Glutamatergic neuron (in vitro differentiated cells): ENCODE measurements at regions not wholly inside any gene's neighbourhood (a gene's known extent, or its start where the extent isn't known, plus 50 kb on each side); places are given as distances from the start of the nearest gene placed in this dataset.
A peak's percentile ranks its signal among the peaks of the same experiment; 100 is the strongest.

Experiments used
- DNase-seq: peaks from one replicate; pipeline ENCODE4 v3.0.0; 2022
- H3K27ac Mint-ChIP-seq: one replicate; pipeline ENCODE4 v1.8.0; 2020; ENCODE audit warnings: mild to moderate bottlenecking, mixed read lengths, inconsistent platforms; ENCODE audit not compliant: unreplicated experiment
- H3K27me3 Mint-ChIP-seq: one replicate; pipeline ENCODE4 v1.8.0; 2020; ENCODE audit warnings: mild to moderate bottlenecking, moderate library complexity, mixed read lengths, inconsistent platforms; ENCODE audit not compliant: unreplicated experiment
- H3K36me3 Mint-ChIP-seq: one replicate; pipeline ENCODE4 v1.8.0; 2020; ENCODE audit warnings: mild to moderate bottlenecking, mixed read lengths, inconsistent platforms; ENCODE audit not compliant: unreplicated experiment
- H3K4me1 Mint-ChIP-seq: one replicate; pipeline ENCODE4 v1.8.0; 2020; ENCODE audit warnings: mild to moderate bottlenecking, low read depth, mixed read lengths, inconsistent platforms; ENCODE audit not compliant: unreplicated experiment
- H3K4me3 Mint-ChIP-seq: one replicate; pipeline ENCODE4 v1.8.0; 2020; ENCODE audit warnings: mild to moderate bottlenecking, mixed read lengths, inconsistent platforms; ENCODE audit not compliant: unreplicated experiment
- H3K9me3 Mint-ChIP-seq: one replicate; pipeline ENCODE4 v1.8.0; 2020; ENCODE audit warnings: mild to moderate bottlenecking, moderate library complexity, mixed read lengths, inconsistent platforms; ENCODE audit not compliant: unreplicated experiment
- TF ChIP-seq, protein P1 (sequence below): fragments of 200-600 bp; sonication (generic); IDR thresholded peaks from one replicate; pipeline ENCODE4 v1.5.0; 2021; ENCODE audit not compliant: partially characterized antibody, unreplicated experiment

DNA sequence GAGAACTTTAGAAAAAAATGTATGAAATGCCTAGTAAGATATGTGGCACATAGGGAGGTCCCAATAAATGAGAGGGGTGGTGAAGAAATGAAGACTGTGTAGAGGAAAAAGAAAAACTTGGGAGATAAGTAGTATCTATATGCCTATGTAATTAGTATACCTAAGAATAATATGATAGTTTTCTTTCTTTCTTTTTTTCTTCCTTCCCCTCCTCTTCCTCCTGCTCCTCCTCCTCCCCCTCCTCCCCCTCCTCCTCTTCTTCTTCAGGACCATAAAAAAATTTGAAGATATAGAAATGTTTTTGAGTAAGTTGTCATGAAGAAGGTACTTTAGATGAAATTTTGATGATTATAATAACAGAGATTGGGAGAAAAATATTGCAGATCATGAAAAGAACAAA, 857.4 kb downstream of the MAT2B start:
- H3K9me3 Mint-ChIP-seq, result peaks cover 2% of the 10 kb centered on the region
- no peaks in the 10 kb centered on the region for H3K27me3 Mint-ChIP-seq
- TF ChIP-seq, protein P1, sequence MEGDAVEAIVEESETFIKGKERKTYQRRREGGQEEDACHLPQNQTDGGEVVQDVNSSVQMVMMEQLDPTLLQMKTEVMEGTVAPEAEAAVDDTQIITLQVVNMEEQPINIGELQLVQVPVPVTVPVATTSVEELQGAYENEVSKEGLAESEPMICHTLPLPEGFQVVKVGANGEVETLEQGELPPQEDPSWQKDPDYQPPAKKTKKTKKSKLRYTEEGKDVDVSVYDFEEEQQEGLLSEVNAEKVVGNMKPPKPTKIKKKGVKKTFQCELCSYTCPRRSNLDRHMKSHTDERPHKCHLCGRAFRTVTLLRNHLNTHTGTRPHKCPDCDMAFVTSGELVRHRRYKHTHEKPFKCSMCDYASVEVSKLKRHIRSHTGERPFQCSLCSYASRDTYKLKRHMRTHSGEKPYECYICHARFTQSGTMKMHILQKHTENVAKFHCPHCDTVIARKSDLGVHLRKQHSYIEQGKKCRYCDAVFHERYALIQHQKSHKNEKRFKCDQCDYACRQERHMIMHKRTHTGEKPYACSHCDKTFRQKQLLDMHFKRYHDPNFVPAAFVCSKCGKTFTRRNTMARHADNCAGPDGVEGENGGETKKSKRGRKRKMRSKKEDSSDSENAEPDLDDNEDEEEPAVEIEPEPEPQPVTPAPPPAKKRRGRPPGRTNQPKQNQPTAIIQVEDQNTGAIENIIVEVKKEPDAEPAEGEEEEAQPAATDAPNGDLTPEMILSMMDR, result no peak

DNA sequence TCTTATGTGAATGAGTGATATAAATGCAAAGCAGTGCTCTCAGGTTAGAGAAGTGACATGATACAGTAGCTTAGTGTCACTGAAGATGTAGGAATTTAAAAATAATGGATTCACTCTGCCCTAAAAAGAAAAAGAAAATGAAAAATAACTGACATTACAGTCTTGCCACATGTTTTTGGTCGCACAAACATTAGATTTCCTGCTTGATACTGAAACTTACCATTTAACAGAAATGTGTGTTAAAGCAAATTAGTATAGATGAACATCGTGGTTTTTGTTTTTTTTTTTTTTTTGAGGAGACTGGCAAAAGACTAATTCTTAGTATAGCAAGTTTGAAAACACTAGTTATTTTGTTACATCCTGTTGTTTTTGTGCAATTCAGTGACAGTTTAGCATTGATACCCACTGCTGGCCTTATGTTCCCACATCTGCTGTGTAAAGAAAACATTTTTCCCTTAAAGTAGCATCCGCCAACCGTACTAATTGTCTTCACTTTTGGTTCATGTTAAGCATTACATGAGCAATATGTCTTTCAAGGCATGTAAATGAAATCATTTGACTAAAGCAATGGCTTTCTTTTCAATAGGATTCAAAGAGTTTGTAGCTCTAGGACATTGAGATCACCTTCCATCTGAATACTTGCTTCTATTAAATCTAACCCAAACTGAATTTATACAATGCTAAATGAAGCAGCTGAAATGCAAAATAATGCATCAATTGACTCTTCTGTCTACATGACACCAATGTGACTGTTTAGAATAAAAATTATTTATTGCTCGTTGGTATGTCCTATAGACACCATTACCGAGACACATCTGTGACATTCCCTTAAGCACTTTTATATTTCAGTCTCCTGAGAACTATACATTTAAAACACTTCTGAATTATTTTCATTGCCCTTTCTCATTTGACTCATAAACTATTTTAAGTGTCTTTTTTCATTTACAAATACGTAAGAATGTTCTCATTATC, 859.1 kb downstream of the MAT2B start:
- no peaks in the 10 kb centered on the region for H3K36me3 Mint-ChIP-seq
- no peak overlapping the region for H3K4me3 Mint-ChIP-seq
- peak overlapping the region; percentile 34 for H3K27ac Mint-ChIP-seq
- TF ChIP-seq, protein P1, result no peak
- H3K9me3 Mint-ChIP-seq, result peaks cover 2% of the 10 kb centered on the region
- DNase-seq, result no peak
- peaks cover 20% of the 10 kb centered on the region for H3K4me1 Mint-ChIP-seq
- no peaks in the 10 kb centered on the region for H3K27me3 Mint-ChIP-seq

More for the DNA sequence above, 857.4 kb downstream of the MAT2B start:
- Mint-ChIP-seq H3K36me3 (no peaks in the 10 kb centered on the region), H3K27ac (peak overlapping the region; percentile 4), H3K4me3 (no peak overlapping the region), H3K4me1 (peaks cover 20% of the 10 kb centered on the region)
- no peak for DNase-seq

DNA sequence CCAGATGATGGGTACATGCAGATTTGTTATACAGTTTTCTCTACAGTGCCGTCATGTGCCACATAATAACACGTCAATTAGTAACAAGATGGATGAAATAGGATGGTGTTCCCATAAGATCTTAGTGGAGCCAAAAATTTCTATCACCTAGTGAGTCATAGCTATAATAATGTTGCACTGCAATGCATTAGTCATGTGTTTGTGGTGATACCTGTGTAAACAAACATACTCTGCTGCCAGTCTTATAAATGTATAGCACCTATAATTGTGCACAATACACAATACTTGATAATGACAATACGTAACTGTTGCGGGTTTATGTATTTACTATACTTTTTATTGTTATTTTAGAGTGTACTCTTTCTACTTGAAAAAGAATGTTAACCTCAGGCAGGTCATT, 865.4 kb downstream of the MAT2B start:
- Mint-ChIP-seq H3K27ac (no peak overlapping the region), H3K9me3 (peaks cover 2% of the 10 kb centered on the region), H3K36me3 (no peaks in the 10 kb centered on the region), H3K4me3 (no peak overlapping the region), H3K4me1 (no peaks in the 10 kb centered on the region), H3K27me3 (no peaks in the 10 kb centered on the region)
- TF ChIP-seq, protein P1, result no peak
- DNase-seq, result no peak

DNA sequence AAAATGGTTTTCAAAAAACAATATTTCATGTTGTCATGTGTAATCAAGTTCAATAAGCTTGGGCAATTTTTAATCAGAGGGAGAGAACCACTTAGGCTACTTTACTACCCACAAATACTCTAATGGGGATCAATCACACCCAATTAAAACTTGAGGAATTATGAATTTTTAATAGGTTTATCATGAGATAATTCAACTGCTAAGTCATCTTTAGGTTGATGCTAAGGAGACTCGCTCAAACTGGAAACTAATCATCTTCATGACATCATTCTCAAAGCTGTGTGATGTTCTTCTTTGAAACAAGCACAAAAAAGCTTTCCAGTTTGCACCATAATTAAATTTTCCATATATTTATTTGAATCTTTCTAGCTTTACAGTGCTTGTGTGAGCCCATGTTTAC, 867.5 kb downstream of the MAT2B start:
- H3K9me3 Mint-ChIP-seq, result no peaks in the 10 kb centered on the region
- TF ChIP-seq, protein P1, result no peak
- no peaks in the 10 kb centered on the region for H3K27me3 Mint-ChIP-seq
- no peak overlapping the region for H3K4me3 Mint-ChIP-seq
- DNase-seq, result no peak
- H3K4me1 Mint-ChIP-seq, result no peaks in the 10 kb centered on the region
- no peak overlapping the region for H3K27ac Mint-ChIP-seq
- no peaks in the 10 kb centered on the region for H3K36me3 Mint-ChIP-seq

DNA sequence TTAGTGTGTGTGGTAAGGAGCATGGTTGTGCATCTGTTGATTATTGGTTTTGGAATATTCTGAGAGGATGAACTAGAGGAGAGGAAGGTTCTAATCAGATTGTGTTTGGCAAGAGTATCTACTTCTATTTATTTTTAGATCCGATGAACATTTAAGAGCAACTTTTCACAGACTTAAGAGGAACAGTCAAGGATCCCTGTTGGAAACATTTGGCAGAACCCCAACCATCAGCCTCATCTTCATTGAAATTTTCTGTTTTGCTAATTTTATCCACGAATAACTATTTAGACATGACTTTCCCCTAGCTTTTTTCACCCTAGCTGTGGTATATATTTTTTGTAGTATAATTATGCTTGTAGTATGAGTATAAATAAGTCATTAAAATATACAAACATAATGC, 868.5 kb downstream of the MAT2B start:
- H3K9me3 Mint-ChIP-seq, result no peaks in the 10 kb centered on the region
- no peaks in the 10 kb centered on the region for H3K27me3 Mint-ChIP-seq
- H3K4me3 Mint-ChIP-seq, result no peak overlapping the region
- no peaks in the 10 kb centered on the region for H3K4me1 Mint-ChIP-seq
- TF ChIP-seq, protein P1, result no peak
- H3K27ac Mint-ChIP-seq, result no peak overlapping the region
- DNase-seq, result no peak
- H3K36me3 Mint-ChIP-seq, result no peaks in the 10 kb centered on the region
